AG20443 (cell line): ENCODE measurements at regions not wholly inside any gene's neighbourhood (a gene's known extent, or its start where the extent isn't known, plus 50 kb on each side); places are given as distances from the start of the nearest gene placed in this dataset.

Experiments
- DNase-seq: peaks from one replicate; pipeline ENCODE4 v3.0.0; 2012; ENCODE audit warnings: low spot score, mixed read lengths

GRCh38 chr6:146865756-146866379, 267.1 kb downstream of the ADGB start:
- DNase-seq: no peak

- no peak for DNase-seq
Measured at GRCh38 chr6:146866731-146867414, 268.1 kb downstream of the ADGB start.

- no peak for DNase-seq
Measured at GRCh38 chr6:146868671-146869209, 270.0 kb downstream of the ADGB start.

GRCh38 chr6:146870760-146871159, 272.0 kb downstream of the ADGB start:
- DNase-seq: no peak

- DNase-seq: peak; percentile 32
Measured at GRCh38 chr6:146871611-146872425, 273.0 kb downstream of the ADGB start.

GRCh38 chr6:146872426-146872785, 273.6 kb downstream of the ADGB start:
- DNase-seq: no peak

- DNase-seq: no peak
Measured at GRCh38 chr6:146874278-146875018, 275.7 kb downstream of the ADGB start.

GRCh38 chr6:146875927-146876270, 277.1 kb downstream of the ADGB start:
- no peak for DNase-seq

- no peak for DNase-seq
Measured at GRCh38 chr6:146876271-146877151, 277.7 kb downstream of the ADGB start.

GRCh38 chr6:146878168-146878951, 279.6 kb downstream of the ADGB start:
- DNase-seq: no peak

GRCh38 chr6:146878952-146879340, 280.2 kb downstream of the ADGB start:
- DNase-seq: no peak

GRCh38 chr6:146879406-146880117, 280.8 kb downstream of the ADGB start:
- no peak for DNase-seq

- no peak for DNase-seq
Measured at GRCh38 chr6:146881228-146882181, 282.7 kb downstream of the ADGB start.

GRCh38 chr6:146883640-146884531, 285.1 kb downstream of the ADGB start:
- DNase-seq: no peak

GRCh38 chr6:146884728-146885127, 286.0 kb downstream of the ADGB start:
- DNase-seq: no peak

GRCh38 chr6:146885708-146886457, 287.1 kb downstream of the ADGB start:
- DNase-seq: no peak
